ENCODE measurements at regions not wholly inside any gene's neighbourhood (a gene's known extent, or its start where the extent isn't known, plus 50 kb on each side); places are given as distances from the start of the nearest gene placed in this dataset.

GRCh38 chr3:13171704-13172643, 98.7 kb upstream of the IQSEC1 start:
- DNase-seq (ENCODE audit: low read depth) = no peak

GRCh38 chr3:13170317-13170716, 97.1 kb upstream of the IQSEC1 start:
- DNase-seq (ENCODE audit: low read depth) = no peak

GRCh38 chr3:13168391-13168790, 95.2 kb upstream of the IQSEC1 start:
- no peak for DNase-seq (ENCODE audit: low read depth)

DNA sequence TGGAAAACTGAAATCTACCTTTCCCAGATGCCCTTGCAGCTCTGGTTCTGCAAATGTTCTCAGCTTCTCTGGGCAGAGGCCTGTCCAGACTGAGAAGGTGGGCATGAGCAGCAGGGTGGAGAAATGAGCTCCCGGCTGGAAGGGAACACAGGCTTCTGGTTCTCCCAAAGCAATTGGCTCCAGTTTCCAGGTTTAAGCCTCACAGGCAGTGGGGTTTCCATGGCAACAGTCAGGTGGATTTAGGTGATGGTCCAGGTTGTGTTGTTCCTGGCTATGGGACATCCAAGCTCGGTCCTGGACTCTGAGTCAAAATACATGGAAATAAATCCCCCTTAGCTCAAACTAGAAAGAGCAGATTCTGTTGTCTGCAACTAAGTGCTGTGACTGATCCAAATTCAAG, 94.6 kb upstream of the IQSEC1 start:
- DNase-seq (ENCODE audit: low read depth) = no peak

- DNase-seq (ENCODE audit: low read depth) = no peak
These were observed 94.0 kb upstream of the IQSEC1 start for GRCh38 chr3:13167064-13167743.

DNA sequence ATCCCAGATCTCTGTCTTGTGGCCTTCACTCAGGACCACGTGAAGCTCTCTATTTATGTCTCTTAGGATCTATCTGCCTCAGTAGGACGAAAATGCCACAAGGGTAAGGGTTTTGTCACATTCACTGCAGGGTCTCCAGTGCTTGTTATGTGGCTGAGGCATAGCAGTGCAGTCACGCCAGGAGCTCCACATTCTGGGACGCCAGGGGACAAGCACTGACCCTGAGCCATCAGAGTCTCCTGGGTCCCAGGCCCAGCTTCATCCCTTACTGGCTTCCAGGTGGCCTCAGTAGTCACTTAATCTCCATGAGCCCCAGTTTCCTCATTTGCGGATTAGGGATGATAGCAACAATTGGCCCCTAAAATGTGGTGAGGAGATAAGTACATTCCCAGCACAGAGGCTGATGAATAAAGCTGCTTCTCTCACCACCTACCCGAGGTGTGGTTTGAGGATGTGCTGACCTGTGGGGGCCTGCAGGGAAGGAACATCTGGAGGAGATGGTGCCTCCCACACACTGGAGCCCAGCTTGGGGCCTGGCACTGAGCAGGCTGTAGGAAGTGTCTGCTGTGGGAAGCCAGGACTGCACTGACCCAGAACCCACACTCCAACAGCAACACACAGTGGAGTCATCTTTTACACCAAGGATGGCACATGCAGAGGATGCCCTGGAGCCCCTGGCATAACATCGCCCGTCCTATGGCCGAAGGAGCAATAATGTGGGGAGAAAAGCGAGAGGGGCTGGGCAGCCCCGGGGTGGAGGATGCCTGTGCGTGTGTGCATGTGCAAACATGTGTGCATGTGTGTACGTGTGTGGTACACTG, 93.2 kb upstream of the IQSEC1 start:
- DNase-seq (ENCODE audit: low read depth) = no peak

DNA sequence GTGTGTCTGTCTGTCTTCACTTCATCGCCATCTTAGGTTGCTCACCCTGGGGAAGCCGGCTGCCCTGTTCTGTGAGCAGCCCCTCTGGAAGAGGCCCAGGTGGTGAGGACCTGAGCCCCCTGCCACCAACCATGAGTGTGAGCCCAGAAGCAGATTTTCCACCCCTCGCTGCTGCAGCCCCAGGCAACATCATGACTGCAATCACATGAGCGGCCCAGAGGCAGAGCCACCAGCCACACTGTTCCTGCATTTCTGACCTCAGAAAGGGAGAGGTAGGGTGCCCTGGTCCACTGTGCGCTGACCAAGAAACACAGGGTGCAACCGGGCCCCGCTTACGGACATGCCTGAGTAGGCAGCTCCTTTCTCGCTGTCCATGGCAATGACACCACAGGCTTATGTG, 92.3 kb upstream of the IQSEC1 start:
- no peak for DNase-seq (ENCODE audit: low read depth)

DNA sequence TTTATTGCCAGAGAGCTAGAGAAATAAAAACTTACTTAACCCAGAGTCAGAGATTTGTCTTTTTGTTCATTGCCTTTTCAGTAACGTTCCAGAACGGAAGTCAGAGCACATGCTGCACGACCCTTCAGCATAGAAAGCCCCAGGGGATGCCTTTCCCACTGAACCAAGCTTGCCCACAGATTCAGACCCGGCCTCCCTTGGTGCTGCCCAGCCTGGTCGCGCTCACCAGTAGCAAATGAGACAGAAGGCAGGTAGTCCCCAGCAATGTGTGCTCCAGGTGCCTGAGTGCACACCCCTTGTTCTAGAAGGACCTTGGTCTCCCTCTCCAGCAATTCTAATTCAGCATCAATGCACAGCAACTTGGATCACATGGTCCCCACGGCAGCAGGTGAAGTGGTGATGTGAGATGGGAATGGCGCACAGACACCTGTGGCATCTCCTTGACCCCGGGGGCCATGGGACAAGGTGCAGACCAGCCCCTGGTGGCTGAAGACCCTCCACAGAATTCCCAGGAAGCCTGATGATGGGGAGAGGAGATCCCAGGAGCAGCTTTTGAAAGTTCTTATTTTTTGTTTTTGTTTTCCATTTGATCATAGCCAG, 91.8 kb upstream of the IQSEC1 start:
- no peak for DNase-seq (ENCODE audit: low read depth)

GRCh38 chr3:13163848-13164382, 90.7 kb upstream of the IQSEC1 start:
- no peak for DNase-seq (ENCODE audit: low read depth)

DNA sequence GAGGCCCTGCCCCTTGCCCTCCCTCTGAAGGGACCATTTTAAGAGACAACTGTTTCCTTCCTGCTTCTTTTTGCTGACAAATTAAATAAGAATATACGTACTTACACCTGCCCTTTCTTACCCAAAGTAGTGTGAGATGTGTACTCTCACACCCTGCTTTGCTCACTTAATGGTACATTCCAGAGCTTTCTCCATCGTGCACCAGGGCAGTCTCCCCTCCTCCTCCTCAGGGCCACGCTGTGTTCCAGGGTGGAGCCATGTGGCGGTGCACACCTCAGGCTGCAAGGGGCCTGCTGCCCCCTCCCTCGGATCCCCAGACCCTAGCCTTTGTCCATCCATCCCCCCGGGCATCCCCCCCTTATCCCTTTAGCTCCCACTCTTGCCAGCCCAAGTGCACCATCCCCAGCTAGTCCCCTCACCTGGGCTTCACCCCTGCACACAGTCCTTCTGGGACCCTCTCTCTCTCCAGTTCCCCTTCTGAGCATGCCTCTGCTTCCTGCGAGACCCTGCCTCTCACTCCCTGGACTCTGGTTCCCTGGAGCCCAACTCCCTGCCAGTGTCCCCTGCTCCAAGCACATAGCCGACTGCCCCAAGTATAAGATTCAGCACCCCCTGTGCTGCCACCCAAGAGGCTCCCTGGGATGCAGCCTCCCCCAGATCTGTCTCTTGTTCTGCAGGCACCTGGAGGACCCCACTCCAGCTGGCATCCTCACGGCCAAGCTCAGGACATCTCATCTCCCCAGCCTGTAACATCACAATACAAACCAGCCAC, 89.5 kb upstream of the IQSEC1 start:
- DNase-seq (ENCODE audit: low read depth) = no peak

DNA sequence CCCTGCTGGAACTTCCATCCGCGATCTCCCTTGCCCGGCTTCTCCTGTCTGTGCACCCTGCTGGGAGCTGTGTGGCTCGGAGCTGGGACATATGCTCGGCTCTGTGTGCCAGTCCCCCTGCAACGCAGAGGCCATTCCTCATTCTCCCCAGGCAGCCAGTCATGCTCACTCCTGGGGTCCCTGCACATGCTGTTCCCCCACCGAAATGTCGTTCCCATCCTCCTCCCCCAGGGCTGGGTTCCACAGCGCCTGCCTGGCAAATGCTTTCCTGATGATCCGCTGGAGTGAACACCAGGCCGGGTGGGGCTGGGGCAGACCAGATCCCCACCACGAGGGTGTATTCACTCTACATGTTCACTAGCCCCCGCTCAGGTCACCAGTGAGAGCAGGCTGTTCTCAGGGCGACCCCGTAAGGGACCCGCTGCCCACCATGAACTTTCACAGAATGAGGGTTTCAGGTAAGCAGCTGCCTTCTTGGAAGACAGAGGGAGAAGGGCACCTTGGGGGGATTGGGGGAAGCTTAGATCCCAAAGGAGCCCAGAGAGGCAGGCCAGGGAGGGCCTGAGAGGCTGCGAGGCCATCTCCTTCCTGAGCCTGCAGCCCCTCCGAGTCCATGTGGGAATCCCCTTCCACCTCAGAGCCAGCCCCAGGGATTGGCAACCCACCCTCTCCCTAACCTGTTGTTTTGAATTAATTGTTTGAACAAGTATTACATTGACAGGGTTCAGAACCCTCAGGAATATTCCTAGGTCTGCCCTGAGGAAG, 88.7 kb upstream of the IQSEC1 start:
- DNase-seq (ENCODE audit: low read depth) = no peak

- DNase-seq (ENCODE audit: low read depth) = no peak
These were observed 88.0 kb upstream of the IQSEC1 start for GRCh38 chr3:13161021-13161759.

- no peak for DNase-seq (ENCODE audit: low read depth)
These were observed 87.4 kb upstream of the IQSEC1 start for GRCh38 chr3:13160619-13161018.

DNA sequence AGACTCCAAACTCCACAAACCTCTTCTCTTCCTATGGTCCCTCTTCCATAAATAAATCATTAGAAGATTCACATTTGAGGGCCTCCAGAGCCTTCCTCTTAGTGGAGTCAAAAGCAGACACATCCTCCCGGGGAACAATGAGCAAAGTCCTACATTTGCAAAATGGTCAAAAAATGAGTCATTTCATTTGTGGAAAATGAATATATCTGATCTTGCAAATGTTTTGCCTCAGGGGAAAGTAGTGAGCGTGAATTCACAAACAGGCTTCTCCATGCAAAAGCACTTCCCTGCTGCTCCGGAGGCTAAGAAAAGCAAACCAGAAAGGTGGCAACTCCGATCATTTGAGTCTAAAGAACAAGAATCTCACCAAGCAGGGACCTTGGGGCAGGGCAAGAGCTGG, 86.7 kb upstream of the IQSEC1 start:
- DNase-seq (ENCODE audit: low read depth) = no peak

DNA sequence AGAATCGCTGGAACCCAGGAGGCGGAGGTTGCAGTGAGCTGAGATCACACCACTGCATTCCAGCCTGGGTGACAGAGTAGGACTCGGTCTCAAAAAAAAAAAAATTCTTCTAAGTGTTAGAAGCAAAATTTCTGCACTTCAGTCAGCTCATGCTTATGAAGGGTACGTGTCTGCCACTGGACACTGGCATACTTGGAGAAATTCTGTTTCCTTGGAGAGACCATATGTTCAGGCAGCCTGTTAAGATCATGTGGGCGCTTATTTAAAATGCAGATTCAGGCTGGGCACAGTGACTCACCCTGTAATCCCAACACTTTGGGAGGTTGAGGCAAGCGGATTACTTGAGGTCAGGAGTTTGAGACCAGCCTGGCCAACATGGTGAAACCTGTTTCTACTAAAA, 85.6 kb upstream of the IQSEC1 start:
- DNase-seq (ENCODE audit: low read depth) = no peak

DNA sequence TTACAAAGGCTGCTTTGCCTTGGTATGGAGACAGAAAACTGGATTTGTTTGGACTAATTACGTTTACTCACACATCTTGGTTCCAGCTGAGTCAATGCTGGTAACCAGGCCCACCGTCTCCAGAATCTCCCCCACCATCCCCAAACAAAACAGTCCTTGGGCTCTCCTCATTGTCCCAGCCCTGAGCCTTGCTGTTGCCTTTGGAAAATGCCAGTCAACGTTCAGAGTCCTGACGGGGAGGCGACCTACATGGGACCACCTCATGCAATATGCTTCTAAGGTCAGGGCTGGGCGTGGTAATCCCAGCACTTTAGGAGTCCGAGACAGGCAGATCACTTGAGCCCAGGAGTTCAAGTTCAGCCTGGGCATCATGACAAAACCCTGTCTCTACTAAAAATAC, 85.2 kb upstream of the IQSEC1 start:
- DNase-seq (ENCODE audit: low read depth) = no peak

DNA sequence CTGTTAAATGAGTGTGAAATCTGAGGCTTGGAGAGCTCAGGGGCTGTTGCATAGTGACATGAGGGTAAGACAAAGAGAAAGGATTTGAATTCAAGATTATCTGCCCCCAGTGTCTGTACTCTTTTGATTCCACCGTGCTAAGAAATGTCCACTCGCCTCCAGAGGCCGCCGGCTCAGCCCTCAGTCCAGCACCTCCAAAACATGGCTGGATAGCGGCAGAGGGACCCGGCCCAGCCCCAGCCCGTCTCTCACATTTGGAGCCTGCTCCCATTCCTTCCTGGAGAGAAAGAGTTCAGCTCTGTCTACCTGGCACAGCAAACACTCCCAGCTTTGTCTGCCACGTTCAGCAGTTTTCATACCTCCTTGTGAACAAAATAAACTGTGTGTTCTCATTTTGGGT, 84.8 kb upstream of the IQSEC1 start:
- DNase-seq (ENCODE audit: low read depth) = no peak

DNA sequence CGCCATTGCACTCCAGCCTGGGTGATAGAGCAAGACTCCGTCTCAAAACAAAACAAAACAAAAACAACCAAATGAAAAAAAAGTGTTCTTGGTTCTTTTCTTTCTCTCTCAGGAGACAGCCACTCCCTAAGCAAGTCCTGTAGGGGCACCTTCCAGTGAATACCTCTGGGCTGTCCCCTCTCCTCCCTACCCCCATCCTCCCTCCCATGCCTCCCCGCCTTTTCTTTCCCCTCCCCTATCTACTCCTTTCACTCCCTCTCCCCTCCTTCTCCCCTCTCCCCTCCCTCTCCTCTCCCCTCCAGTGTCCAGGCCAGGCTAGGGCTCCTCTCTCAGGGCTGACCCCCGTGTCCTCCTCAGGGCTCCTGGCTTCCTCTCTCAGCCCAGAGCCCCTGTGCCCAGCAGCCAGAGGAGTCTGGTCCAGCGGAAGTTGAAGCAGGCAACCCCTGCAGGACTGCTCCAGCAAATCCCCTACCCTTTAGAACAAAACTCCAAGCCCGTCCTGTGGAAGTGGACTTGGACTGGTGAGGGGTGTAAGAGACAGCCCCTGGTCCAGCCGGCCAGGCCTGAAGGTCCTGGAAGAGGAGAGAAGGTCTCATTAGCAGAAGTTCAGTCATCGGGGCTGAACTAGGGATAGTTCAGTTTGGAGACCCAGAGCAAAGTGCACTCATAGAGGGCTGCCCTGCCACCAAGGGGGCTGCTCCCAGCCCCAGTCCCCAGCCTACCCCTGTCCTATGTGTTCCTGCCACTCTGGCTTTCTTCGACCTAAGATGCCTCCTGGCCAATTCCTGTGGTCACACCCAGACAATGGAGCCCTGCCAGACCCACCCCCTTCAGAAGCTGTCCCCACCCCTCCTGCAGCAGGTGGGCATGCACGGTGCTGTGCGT, 79.8 kb upstream of the IQSEC1 start:
- no peak for DNase-seq (ENCODE audit: low read depth)

DNA sequence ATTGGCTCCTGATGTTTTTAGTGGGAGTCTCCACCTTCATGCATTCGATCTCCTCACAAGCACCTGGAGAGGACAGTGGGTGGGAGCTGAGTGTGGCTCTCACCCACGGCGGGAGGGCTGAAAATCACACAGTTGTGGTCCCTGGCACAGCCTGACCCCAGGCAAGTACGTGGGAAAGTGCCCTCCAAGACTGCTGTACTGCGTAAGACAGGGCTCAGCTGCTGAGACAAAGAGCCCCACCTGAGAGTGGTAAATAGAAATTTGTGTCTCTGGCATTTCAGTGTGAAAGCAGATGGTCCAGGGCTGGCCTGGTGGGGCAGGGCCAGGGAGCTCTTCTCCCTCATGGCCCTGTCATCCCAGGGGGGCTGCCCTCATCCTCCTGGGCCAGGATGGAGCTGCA, 77.4 kb upstream of the IQSEC1 start:
- DNase-seq (ENCODE audit: low read depth) = no peak

Measured in CMK (cell line).